ENCODE measurements at regions not wholly inside any gene's neighbourhood (a gene's known extent, or its start where the extent isn't known, plus 50 kb on each side); places are given as distances from the start of the nearest gene placed in this dataset.

DNA sequence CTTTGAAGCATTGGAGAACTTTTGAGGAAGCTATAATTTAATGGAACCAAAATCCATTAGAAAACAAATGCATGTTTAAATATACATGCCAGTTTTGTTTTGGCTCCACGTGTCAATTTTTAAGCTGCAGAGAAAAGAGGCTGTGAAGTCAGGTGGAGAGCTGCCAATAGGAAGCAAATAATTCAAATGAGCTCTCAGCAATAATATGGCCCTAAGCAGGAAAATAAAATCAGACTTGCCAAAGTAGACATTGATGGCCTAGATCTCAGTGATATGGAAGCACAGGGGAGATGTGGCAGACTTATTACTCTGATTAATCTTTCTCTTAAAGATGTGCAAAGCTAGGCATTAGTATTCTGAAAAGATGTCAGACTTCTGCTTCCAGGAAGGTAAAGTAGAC is 769.8 kb upstream of the NDST4 start:
- DNase-seq, result no peak

DNA sequence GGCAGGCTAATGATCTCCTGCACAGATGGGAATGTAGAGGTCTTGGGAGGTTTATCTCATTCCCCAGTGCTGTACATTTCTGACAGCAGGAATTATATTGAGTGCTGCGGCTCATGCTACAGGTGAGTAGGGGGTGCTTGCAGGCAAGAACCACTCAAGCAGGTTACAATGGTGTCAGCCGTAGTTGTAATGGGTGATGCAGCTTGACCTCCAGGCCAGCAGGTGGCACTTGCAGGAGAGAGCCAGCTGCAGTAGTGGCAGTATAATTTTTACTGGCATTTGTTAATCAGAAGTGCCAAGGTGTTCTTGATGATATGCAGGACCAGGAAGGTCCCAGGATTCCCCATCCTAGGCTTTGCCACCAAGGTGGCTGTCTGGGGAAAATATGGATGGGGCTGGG is 759.6 kb upstream of the NDST4 start:
- no peak for DNase-seq

DNA sequence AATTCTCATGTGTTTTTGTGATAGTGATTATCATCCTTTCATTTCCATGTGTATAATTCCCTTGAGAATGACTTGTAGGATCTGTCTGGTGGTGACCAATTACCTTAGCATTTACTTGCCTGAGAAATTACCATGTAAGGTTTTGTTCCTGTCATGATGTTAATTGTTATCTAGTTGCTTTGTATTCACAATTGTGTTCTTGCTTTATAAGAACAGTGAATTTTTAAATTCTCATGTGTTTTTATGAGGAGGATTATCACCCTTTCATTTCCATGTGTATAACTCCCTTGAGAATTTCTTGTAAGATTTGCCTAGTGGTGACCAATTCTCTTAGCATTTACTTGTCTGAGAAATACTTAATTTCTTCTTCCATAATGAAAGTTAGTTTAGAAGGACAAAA is 758.2 kb upstream of the NDST4 start:
- no peak for DNase-seq

DNA sequence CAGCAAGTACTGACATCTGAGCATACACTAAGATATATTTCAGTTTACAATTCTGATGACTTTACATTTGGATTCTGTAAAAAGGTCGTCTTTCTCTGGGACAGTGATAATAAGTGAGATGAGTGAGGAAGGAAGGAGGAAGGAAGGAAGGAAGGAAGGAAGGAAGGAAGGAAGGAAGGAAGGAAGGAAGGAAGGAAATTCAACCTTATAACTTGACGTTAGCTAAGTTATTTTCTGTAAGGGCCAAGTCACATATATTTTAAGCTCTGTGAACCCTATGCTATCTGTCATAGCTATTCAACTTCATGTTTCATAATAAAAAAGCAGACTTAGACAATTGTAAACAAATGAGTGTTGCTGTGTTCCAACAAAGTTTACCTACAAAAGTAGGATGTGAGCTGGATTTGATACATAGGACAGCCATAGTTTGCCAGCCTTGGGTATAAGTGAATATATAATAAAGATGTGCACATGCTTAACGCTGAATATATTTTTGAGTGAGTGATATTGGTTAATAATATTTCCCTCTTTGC is 753.0 kb upstream of the NDST4 start:
- DNase-seq, result no peak

DNA sequence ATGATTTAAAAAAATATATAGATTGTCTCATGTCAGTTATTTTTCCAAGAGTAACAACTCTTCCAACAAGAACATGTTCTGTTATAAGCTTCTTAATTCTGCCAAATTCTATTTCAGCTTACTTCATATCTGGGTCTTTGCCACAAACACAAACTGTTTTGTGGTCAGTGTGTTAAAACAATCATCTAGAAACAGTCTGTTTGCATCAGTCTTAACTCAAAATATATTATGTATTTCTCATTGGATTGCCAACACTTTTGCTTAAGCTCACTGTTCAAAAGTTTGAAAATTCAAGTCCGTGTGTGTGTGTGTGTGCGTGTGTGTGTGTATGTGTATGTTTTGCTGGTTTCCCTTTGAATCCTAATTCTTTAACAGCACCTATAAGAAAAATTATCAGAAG is 752.3 kb upstream of the NDST4 start:
- no peak for DNase-seq

DNA sequence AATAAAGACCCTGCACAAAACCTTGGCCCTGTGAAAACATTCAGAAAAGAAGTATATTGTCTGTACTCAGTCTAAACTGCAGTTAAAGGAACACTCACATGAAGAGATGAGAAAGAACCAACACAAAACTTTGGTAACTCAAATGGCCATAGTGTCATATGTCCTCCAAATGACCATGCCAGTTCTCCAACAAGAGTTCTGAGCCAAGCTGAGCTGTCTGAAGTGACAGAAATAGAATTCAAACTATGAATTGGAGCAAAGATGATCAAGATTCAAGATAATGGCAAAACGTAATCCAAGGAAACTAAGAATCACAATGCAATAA is 739.3 kb upstream of the NDST4 start:
- DNase-seq, result no peak

DNA sequence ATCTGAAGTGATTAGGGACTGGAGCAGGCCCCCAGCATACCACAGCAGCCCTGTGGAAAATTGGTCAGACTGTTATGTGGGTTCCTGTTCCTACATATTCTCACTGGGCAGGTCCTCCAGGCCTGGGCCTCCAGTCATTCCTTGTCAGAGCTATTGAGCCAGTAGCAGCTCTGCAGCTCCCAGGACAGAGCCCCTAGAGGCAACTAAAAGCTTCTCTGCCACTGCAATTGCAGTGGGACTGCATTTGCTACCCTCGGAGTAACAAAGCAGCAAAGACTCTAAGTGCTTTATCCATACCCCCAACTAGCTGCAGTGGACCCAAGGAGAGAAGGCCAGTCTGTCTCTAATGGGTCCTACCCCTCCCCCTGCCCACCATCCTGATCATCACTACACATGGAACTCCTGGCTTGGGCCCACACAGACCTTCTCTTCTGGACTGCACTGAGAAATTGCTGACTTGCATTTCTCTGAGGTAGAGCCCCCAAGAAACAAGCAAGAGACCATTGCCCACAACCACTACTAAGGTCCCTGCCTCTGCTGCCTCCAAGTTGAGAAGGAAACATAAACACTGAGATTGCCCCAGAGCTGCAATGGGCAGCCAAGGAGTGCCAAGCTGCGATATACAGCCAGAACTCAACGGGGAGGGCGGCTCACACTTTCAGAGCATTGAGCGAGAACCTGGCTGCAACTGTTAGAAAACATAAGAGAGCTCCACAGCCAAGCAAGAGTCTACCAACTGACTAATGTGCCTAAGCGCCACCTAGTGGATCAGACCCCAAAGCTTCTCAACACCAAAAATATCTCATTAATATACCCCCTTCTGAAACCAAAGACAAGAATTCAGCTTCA is 738.7 kb upstream of the NDST4 start:
- DNase-seq, result peak; percentile 44

DNA sequence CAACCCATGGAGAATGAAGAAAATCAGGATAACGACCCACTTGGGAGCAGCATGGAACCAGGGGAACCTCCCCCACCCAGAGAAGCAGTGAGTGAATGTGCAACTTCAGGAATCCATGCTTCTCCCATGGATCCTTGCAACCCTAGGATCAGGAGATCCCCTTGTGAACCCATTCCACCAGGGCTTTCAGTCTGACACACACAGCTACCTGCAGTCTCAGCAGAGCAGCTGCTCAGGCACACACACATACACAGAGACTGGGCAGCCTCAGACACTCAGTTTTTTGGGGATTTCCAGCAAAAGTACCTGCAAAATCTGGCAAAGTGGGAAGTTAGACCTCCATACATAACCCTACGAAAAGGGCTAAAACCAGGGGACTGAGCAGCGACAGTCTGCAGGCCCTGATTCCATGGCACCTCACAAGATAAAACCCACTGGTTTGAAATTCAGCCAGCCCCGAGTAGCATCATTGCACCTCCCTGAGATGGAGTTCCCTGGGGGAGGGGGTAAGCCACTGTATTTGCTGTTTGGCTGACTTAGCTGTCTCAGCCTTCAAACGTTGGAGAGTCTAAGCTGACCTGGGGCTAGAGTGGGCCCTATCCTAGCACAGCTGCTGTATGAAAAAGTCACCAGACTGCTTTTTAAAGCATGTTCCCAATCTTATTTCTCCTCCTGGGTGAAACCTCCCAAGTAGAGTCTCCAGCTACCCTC is 737.5 kb upstream of the NDST4 start:
- DNase-seq, result no peak

DNA sequence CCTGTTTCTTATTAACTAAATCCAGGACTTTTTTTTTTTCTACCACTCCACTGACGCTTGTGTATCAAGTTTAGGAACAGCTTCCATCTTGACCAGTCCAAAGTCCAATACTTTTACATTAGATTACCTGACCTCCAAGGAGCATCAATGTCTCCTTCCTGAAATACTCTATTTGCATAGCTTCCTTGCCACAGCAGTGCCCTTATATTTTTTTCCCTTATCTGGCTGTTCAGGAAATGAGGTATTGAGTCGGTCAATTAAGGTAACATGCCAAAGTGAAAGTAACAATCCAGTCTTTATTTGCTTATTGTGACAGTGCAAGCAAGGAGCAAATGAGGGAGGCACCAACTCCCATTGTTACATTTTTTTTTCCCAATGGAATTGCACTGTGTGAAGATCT is 730.8 kb upstream of the NDST4 start:
- DNase-seq, result no peak

DNA sequence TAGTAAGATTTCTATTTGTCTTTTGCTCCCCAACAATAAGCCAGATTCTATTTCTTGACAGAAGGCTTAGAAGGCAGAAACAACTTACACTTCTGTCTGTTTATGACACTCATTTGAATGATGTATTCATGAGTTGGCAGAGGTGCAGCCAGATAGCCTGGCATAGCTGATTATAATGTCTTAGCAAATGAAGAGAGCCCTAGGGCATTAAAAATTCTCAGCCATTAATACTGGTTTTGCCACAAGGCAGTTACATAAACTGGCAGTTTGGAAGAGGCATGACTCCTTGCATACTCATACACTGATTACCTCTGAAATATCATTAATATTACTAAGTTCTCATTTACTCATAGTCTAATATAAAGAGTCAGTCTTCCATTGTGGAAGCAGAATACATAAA is 728.5 kb upstream of the NDST4 start:
- DNase-seq, result no peak

DNA sequence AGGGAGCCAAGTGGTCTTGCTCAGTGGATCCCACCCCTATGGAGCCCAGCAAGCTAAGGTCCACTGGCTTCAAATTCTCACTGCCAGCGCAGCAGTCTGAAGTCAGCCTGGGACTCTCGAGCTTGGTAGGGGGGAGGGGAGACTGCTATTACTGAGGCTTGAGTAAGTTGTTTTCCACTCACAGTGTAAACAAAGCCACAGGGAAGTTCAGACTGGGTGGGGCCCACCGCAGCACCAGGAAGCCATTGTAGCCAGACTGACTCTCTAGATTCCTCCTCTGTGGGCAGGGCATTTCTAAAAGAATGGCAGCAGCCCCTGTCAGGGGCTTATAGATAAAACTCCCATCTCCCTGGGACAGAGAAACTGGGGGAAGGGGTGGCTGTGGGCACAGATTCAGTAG is 721.0 kb upstream of the NDST4 start:
- DNase-seq, result no peak

DNA sequence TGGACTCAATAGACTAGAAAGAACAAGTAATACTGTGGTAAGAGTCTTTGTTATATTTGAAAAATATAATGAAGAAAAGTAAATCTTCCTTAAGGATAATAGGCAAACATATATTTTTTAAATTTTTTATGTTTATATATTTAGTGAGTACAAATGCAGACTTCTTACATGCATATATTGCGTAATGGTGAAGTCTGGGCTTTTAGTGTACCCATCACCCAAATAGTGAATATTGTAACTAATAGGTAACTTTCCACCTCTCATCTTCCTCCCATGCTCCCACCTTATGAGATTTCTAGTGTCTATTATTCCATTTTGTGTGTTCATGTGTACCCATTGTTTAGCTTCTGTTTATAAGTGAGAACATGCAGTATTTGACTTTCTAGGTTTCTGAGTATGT is 711.2 kb upstream of the NDST4 start:
- DNase-seq, result no peak

DNA sequence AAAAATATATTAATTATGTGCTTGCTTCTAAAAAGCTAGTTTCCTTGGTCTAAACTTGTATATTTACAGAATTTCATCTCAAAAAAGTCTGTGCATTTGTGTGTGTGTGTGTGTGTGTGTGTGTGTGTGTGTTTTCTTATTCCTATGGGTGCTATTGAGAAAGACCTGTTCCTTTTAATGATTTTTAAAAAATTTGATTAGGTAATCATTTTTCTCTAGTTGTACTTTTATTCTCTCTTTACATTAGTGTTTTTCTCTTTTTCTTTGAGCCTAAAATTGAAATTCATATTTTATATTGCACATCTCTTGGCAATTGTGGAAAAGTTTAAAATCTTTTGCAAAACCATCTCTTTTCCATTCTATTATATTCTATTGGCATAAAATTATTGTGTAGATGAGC is 690.4 kb upstream of the NDST4 start:
- no peak for DNase-seq

DNA sequence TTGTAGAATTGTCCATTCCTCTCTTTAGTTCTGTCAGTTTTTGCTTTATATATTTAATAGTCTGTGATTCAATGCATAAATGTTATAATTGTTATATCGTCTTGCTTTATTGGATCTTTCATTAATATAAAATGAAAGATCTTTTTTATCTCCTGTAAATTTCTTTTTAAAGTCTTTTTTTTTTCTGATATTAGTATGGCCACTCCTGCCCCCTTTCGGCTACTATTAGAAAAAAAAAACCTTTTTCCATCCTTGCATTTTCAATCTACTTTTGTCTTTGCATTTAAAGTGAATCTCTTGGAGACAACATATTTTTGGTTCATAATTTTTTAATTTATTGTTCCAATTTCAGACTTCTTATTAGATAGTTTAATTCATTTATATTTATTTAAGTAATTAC is 677.4 kb upstream of the NDST4 start:
- no peak for DNase-seq

DNA sequence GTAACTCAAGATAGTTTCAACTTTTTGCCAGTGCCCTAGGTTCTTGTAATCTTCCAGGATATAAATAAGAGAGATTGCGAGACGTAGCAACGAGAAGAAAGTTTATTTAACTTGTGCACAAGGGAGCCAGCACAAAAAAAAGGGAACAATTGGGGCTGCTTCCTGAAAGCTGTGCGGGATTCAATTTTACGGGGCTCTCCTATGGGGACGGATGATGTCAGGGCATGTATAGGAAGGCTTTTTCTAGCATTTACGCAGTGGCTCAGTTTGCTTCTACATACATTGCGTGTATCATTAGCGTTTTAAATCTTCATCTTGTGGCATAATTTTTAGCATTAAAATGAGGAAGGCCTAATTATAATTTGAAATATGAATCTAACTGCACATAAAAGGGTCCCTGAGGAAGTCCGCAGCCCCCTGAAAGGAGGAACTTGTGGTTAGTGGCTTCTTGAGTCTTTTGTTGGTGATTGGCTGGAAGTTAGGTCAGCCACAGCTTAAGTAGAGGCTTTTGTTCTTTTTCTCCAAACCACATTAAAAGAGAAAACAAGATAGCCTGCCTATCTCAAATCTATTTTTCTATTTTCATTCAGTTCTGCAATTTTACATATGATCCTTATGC is 668.2 kb upstream of the NDST4 start:
- no peak for DNase-seq

DNA sequence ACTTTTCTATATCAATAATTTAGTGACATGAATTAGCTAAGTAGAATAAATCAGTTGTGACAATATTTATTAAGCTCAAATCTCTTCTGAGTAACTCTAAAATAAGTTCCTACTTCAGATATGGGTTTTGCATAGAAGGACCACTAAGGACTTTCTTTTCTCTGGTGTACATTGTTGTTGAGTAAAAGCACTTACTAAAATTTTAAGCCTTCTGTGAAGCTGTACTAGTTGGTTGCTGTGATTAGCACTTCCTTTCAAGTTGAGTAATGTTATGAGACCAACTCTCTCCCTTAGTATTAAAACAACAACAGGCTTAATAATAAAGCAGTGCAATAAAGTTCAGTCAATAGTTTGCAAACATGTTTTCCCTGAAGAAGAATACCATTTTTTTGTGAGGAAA is 667.4 kb upstream of the NDST4 start:
- no peak for DNase-seq

DNA sequence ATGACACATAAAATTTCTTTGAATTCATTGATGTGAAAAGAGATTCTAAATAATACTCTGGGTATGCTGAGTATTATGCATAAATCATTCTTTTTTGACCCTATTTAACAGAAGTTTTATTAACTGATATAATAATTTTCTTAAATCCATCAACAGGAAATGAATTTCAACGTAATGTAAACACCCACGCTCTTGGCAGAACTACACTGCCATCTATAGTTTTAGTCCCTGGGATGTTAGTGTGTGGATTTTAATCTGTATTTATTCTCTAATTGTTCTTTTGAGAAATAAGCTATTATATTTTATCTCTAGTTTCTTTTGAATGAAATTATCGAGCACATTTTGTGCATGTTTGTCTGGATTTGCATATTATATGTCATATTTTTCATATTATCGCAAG is 666.8 kb upstream of the NDST4 start:
- no peak for DNase-seq

DNA sequence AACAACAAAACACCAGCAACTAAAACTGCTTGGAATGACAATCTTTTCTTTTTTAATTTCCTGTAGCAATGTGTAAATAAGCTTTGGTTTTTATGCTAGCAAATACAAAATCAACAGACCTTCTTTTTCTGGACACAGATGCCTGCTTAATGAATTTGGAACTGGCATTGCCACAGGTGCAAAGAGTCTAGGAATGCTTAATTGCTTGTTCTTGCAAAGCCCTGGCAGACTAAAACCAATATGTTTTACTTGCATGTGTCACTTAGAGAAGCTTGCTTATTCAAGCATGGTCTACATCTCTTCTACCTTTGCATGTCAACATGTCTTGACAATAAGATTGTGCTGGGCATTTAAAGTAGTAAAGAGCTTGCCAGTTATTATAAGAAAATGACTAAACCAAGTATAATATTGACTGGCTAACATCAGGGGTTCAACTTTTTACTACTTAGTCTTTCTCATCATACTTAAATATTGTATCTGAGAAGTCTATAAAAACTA is 656.7 kb upstream of the NDST4 start:
- DNase-seq, result no peak

DNA sequence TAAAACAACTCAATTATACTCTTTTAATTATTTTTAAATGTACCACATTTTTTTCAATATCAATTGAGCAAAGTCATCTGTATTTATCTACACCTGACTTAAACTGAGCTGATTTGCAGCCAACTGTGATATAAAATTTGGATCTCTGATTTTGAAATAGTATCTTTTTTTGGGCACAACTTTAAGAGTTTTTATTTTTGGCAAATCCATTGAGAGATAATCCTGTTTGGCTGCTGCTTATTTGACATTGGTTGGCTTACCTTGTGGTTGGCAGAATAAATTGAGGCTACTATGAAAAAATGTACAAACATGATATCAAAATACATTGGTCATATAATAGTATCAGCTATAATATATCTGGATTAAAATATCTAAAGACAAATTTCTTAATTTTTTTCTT is 656.0 kb upstream of the NDST4 start:
- DNase-seq, result no peak

DNA sequence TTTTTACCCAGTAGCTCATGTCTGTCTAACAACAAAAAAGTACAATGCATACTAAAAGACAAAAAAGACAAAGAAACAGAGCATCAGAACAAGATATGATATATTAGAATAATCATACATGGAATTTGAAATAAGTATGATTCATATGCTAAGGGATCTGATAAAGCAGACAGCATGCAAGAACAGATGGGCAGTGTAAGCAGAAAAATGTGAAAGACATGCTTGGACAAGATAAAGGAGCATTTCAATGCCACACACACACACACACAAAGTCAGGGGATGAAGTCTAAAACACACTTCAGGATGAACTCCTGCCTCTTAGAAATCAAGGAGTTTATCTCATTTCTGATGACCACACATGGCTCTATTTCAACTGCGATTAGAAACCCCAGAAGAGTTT is 649.6 kb upstream of the NDST4 start:
- no peak for DNase-seq

DNA sequence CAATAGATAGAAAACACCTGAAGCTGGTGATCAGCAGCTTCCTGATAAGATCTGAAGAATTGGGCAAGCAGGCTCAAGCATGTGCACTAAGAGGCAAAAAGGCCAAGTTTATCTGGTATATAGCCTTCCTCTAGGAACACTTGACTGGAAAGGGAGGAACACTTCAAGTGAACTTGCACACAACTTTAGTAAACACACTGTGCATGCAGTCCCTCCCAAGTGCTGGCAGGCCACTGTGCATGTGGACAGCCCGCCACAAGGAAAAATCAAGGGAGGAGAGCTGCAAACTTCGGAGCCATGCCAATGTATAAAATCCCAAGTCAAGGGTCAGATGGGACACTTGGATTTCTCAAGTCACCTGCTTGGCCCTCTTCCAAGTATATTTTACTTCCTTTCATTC is 645.8 kb upstream of the NDST4 start:
- DNase-seq, result no peak

DNA sequence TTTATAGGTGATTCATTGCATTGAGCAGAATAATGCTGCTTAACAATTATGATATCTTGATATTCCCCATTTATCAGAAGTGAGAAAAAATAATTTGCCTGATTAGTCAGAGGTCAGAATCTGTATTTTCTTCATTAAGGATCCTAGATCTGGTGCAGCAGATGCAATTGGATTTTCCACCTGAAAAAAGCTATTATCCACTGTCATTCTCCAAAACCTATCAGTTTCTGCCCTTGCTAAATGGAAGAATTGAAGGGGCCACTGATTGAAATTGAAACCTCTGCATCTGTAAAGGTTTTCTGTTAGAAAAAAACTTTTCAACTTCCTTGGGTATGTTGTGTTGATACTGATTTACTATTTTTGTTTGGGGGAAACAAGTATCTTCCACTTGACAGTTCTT is 636.0 kb upstream of the NDST4 start:
- no peak for DNase-seq

DNA sequence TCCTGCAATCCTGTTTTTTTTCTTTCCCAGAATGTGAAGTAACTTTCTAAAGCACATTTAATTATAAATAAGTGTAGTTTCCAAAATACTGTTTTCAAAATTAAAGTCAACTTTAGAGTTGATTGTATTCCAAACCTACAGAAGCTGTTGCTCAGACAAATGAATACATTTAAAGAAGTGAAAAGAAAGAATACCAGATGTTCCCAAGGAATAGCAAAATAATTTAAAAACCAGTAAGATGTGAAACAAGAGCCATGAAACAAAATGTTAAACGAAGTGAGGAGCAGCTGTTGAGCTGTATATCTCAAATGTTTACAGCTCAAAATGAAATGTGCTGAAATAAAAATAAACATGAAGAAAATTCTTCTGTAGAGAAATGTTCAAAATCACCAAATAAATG is 627.4 kb upstream of the NDST4 start:
- no peak for DNase-seq

DNA sequence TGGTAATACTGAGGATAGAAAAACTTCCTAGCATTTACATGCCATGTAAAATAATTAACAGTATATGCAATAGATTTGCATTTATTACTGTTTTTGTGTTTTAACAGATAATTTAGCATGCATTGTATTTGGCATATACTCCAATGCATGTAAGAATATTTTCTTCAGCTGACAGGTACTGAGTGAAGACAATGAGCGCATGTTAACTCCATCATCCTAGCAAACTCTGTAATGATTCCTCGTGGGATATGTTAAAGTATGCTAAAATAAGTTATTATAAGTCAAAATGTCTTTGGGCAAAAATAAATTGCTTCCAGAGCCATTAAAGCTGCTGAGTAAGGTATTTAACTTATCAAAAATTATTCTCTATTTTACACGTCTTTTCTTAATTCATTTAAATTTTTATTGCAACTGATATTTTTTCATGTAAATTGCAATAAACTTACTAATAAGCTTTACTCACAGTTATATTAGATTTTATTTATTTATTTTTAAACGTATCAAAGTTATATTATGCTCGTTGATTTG is 616.4 kb upstream of the NDST4 start:
- DNase-seq, result no peak
